HG03097 (cell line): ENCODE measurements at regions not wholly inside any gene's neighbourhood (a gene's known extent, or its start where the extent isn't known, plus 50 kb on each side); places are given as distances from the start of the nearest gene placed in this dataset.
"Not testable (repeated sequence)": the region's sequence is repeated elsewhere in the genome, so short reads cannot be mapped to it uniquely, and the experiment has no call there.

ENCODE experiments used
- ATAC-seq: cut with Tn5 transposase; IDR thresholded peaks from one replicate; pipeline ENCODE4 v1.9.1; 2021; ENCODE audit not compliant: unreplicated experiment, low FRiP score

DNA sequence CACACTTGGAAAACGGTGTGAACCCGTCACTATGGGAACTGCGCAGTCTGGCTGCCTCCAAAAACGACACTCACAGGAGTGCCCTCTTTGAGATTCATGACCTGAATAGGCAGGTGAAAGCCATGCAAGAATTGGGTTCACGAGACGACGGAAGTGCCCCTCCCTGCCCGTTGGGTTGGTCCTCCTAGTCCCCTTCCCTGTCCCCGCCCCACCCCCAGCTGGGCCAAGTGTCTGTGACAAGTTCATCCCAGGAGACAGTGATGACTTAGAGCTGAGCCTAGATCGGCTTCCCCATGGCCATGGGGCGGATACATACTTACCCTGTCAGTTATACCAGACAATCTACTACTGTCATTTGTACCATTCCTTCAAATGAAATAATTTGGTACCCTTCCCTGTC lies 1137.7 kb upstream of the CHAC2 start:
- no peak for ATAC-seq

DNA sequence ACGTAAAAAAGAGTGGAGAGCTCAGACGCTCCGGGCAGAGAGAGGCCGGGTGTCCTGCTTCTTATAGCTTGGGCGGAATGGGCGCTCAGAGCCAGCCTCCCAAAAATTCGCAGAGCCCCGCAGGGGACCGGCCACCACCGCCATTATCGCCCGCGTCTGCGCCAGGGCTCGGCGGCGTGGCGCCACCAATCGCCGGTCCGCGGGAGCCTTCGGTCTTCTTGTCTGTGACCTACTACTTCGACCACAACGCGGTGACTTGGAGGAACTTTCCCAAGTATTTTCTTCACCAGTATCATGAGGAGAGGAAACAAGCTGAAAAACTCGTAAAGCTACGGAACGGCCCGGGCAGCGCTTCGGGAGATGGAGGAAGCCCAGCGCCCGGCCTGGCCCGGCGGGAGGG lies 1138.1 kb upstream of the CHAC2 start:
- no peak for ATAC-seq

DNA sequence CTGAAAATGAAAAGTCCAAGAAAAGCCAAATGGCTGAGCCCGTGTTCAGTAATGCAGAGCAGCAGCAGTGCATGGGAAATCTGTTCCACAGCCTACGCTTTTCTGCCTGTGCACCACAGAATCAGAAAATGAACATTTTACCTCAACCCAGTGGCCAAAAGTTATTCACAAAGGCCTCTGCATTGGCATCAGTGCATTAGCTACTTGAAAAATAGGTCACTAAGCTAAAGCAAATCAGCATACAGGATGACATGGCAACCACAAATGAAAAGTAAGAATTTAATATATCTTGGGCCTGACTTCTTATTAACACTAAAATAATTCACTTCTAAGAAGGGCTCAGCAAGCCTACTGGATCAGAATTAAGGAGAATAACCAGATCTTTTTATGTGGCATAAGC lies 1145.3 kb upstream of the CHAC2 start:
- no peak for ATAC-seq

DNA sequence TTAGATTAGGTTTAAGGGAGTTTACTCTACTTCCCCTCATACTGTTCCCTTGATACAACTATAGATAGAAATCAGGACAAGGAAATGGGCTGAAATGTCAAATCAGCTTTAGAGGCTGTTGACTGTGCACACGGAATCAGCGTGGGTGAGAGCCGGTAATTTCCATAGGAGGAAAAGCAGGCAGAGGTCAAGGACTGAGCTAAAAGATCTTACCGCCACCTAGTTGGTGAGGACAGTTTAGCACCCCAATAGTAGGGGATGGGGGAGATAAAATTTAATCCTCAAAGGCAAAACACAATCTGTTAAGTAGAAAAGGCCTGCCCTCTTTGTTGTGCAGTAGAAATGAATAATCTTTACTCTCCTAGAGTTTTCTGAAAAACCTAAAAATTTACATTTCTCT lies 1154.5 kb upstream of the CHAC2 start:
- no peak for ATAC-seq

- no peak for ATAC-seq
These were observed 1155.8 kb upstream of the CHAC2 start for GRCh38 chr2:52611759-52612158.

- ATAC-seq: no peak
These were observed 1159.6 kb upstream of the CHAC2 start for GRCh38 chr2:52608030-52608429.

GRCh38 chr2:52597346-52597745 lies 1170.3 kb upstream of the CHAC2 start:
- ATAC-seq: no peak

DNA sequence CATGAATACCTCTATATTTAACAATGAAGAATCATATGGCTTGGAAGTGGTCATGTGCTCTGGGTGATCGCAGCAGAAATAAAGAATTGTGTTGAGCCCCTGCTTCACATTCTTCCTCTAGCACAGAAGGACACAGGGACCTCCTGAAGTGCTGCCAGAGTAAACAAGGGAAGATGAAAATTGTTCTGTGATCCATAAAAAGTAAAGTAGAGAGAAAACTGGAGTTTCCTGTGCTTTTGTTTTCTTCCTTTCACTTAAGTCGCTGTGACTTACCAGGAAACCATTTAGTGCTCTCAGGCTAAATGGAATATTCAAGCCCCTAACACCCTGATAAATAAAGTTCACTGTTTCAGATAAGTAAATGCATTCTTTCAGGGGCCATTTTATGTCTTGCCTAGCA lies 1173.6 kb upstream of the CHAC2 start:
- no peak for ATAC-seq

- ATAC-seq: not testable (repeated sequence)
These were observed 1183.5 kb upstream of the CHAC2 start for GRCh38 chr2:52584071-52584470.

- ATAC-seq: no peak
These were observed 1195.1 kb upstream of the CHAC2 start for GRCh38 chr2:52572469-52572894.

GRCh38 chr2:52571380-52572347 lies 1195.9 kb upstream of the CHAC2 start:
- no peak for ATAC-seq

- ATAC-seq: no peak
These were observed 1196.9 kb upstream of the CHAC2 start for GRCh38 chr2:52570716-52571115.

DNA sequence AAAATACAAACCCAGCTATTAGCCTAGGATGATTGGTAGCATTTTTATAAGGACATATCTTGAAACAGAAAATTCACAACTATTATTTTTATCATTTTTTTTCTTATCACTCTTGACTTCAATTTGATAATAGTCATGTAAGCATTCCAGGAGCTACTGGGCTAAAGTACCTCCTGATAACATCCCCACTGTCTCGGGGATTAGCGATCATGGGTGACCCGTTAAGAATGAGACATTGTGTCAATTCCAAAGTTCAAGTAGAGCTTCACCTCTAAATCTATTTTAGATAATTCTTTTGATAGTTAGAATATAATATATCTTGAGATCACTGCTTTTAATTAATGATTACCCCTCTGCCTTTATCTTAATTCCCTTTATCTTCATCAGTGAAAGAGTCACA lies 1204.5 kb upstream of the CHAC2 start:
- ATAC-seq: no peak

- no peak for ATAC-seq
These were observed 1209.3 kb upstream of the CHAC2 start for GRCh38 chr2:52558265-52558664.

DNA sequence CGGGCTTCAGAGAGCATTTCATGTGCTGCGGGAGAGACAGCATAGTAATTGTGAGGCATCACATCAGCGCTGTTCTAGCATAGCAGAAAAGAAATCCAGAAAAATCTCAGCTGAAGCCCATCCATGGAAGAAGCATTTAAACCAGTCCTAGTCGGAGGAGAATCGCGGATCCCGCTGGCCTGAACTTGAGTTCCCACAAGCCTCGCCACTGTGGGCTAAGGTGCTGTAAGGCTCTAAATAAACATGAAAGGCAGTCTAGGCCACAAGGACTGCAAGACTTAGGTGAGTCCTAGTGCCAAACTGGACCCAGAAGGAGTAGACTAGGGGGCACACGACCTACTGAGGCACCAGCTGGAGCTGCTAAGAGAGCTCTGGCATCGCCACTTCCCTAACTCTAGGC lies 1225.3 kb upstream of the CHAC2 start:
- no peak for ATAC-seq

- ATAC-seq: no peak
These were observed 1228.3 kb upstream of the CHAC2 start for GRCh38 chr2:52539026-52539970.

- no peak for ATAC-seq
These were observed 1230.0 kb upstream of the CHAC2 start for GRCh38 chr2:52537588-52537987.

- no peak for ATAC-seq
These were observed 1230.6 kb upstream of the CHAC2 start for GRCh38 chr2:52536929-52537460.

DNA sequence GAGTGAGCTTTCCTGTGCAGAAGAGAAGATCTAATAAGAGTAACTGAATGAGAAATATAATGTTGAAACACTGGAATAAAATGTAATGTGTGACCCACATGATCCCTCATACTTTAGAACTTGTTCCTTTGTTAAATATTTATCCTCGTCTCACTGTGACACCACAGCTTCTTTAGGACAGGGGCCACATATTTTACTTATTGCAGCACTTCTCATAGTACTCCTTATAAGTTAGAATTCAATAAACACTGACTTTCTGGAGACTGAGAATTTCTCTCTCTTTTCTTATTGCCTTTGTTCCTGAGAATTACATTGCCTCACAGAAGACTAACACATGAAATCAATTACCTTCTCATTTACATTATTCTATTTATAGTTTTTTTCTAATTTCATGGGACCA lies 1234.6 kb upstream of the CHAC2 start:
- no peak for ATAC-seq

GRCh38 chr2:52526735-52527134 lies 1240.9 kb upstream of the CHAC2 start:
- ATAC-seq: no peak

DNA sequence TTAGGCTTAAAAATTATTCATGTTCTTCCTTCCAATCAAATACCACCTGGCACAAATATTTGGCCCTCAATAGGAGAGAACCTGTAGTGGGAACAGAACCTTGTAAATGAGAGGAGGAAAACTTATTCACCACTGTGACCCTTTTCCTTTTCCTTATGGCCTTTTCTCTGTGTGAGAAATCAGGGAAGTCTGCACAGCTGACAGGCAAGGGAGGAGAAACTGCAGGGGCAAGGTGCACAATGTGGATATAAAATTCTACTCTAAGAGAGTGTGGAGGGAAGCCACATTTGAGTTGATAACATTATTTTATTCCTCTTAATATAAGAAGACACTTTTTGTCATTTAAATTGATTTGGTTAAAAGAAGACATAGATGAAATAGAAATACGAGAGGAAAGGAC lies 1247.0 kb upstream of the CHAC2 start:
- no peak for ATAC-seq
